Esophagus squamous epithelium (tissue), 4 donors: ENCODE measurements at regions not wholly inside any gene's neighbourhood (a gene's known extent, or its start where the extent isn't known, plus 50 kb on each side); places are given as distances from the start of the nearest gene placed in this dataset.

ENCODE experiments used
- POLR2A ChIP-seq, 4 donors: fragments of 450-650 bp; IDR thresholded peaks; one replicate each; pipeline ENCODE4 v1.6.1; 2017; ENCODE audit warnings: antibody characterized with exemption in 4 of 4, mild to moderate bottlenecking in 4 of 4, moderate library complexity in 3 of 4
- TF ChIP-seq, protein P1 (sequence below), 6 experiments: fragments of 450-650 bp in 4 of 6; fragments of 200-600 bp in 2 of 6; sonication (generic) in 2 of 6; IDR thresholded peaks; one replicate each; pipeline ENCODE4 v1.5.1; 2016 to 2019; ENCODE audit warnings: antibody characterized with exemption in 6 of 6, mild to moderate bottlenecking in 4 of 6, moderate library complexity in 4 of 6

DNA sequence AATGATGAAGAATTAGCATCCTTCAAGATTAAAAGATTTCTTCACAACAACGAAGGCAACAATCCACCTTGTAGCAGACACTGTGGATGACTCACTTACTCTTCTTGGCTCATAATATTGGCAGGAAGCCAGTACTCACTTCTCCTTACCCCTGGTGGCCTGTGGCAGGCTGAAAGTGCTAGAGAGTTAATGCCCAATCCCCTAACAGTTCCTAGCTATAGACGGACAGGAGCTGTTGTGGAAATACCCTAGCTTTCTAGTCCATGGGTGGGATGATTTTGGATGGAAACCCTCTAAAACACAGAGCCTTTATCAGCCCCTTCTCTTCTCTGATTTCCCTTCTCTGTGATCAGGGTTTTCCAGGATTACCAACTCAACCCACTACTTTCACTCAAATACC lies 128.6 kb upstream of the NYAP2 start:
- TF ChIP-seq, protein P1, sequence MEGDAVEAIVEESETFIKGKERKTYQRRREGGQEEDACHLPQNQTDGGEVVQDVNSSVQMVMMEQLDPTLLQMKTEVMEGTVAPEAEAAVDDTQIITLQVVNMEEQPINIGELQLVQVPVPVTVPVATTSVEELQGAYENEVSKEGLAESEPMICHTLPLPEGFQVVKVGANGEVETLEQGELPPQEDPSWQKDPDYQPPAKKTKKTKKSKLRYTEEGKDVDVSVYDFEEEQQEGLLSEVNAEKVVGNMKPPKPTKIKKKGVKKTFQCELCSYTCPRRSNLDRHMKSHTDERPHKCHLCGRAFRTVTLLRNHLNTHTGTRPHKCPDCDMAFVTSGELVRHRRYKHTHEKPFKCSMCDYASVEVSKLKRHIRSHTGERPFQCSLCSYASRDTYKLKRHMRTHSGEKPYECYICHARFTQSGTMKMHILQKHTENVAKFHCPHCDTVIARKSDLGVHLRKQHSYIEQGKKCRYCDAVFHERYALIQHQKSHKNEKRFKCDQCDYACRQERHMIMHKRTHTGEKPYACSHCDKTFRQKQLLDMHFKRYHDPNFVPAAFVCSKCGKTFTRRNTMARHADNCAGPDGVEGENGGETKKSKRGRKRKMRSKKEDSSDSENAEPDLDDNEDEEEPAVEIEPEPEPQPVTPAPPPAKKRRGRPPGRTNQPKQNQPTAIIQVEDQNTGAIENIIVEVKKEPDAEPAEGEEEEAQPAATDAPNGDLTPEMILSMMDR (IDR thresholded peaks at IDR 0.05), result peak in 1 of 6 experiments; percentile 24
- no peak for TF ChIP-seq POLR2A (IDR thresholded peaks at IDR 0.05)
